ENCODE measurements at regions not wholly inside any gene's neighbourhood (a gene's known extent, or its start where the extent isn't known, plus 50 kb on each side); places are given as distances from the start of the nearest gene placed in this dataset.

- TF ChIP-seq, protein P1, sequence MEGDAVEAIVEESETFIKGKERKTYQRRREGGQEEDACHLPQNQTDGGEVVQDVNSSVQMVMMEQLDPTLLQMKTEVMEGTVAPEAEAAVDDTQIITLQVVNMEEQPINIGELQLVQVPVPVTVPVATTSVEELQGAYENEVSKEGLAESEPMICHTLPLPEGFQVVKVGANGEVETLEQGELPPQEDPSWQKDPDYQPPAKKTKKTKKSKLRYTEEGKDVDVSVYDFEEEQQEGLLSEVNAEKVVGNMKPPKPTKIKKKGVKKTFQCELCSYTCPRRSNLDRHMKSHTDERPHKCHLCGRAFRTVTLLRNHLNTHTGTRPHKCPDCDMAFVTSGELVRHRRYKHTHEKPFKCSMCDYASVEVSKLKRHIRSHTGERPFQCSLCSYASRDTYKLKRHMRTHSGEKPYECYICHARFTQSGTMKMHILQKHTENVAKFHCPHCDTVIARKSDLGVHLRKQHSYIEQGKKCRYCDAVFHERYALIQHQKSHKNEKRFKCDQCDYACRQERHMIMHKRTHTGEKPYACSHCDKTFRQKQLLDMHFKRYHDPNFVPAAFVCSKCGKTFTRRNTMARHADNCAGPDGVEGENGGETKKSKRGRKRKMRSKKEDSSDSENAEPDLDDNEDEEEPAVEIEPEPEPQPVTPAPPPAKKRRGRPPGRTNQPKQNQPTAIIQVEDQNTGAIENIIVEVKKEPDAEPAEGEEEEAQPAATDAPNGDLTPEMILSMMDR (IDR thresholded peaks at IDR 0.05 in 4 of 5, conservative IDR thresholded peaks at IDR 0.05 in 1 of 5) = no peak
- TF ChIP-seq POLR2A (IDR thresholded peaks at IDR 0.05) = no peak
Measured at GRCh38 chr6:14640631-14641030, 523.1 kb downstream of the CD83 start.
